ENCODE measurements at regions not wholly inside any gene's neighbourhood (a gene's known extent, or its start where the extent isn't known, plus 50 kb on each side); places are given as distances from the start of the nearest gene placed in this dataset.
"Not testable (repeated sequence)": the region's sequence is repeated elsewhere in the genome, so short reads cannot be mapped to it uniquely, and the experiment has no call there.

GRCh38 chr9:85163415-85163814 lies 493.9 kb downstream of the NTRK2 start:
- Histone ChIP-seq H3K4me3 (replicated peaks; ENCODE audit: low read depth, low read length) (no peak overlapping the region), H3K27me3 (replicated peaks; ENCODE audit: control insufficient read depth, insufficient read depth, low read length) (no peaks in the 10 kb centered on the region), H3K36me3 (ENCODE audit: control insufficient read depth, insufficient read depth, low read length) (no peaks in the 10 kb centered on the region)
- DNase-seq (ENCODE audit: extremely low read depth, insufficient read length), result no peak
- no peak for TF ChIP-seq CTCF (IDR thresholded peaks at IDR 0.05; ENCODE audit: insufficient read depth, low read length, poor library complexity, severe bottlenecking)

- no peak for DNase-seq (ENCODE audit: extremely low read depth, insufficient read length)
- Histone ChIP-seq H3K27me3 (replicated peaks; ENCODE audit: control insufficient read depth, insufficient read depth, low read length) (no peaks in the 10 kb centered on the region), H3K36me3 (ENCODE audit: control insufficient read depth, insufficient read depth, low read length) (no peaks in the 10 kb centered on the region), H3K4me3 (replicated peaks; ENCODE audit: low read depth, low read length) (no peak overlapping the region)
- TF ChIP-seq CTCF (IDR thresholded peaks at IDR 0.05; ENCODE audit: insufficient read depth, low read length, poor library complexity, severe bottlenecking), result no peak
These were observed 493.3 kb downstream of the NTRK2 start for GRCh38 chr9:85162822-85163221.

- H3K4me3 ChIP-seq (replicated peaks; ENCODE audit: low read depth, low read length); H3K36me3 ChIP-seq (ENCODE audit: control insufficient read depth, insufficient read depth, low read length); DNase-seq (ENCODE audit: extremely low read depth, insufficient read length); H3K27me3 ChIP-seq (replicated peaks; ENCODE audit: control insufficient read depth, insufficient read depth, low read length): not testable (repeated sequence)
These were observed 491.4 kb downstream of the NTRK2 start for GRCh38 chr9:85160944-85161343.

- Histone ChIP-seq H3K27me3 (replicated peaks; ENCODE audit: control insufficient read depth, insufficient read depth, low read length) (no peaks in the 10 kb centered on the region), H3K4me3 (replicated peaks; ENCODE audit: low read depth, low read length) (no peak overlapping the region), H3K36me3 (ENCODE audit: control insufficient read depth, insufficient read depth, low read length) (no peaks in the 10 kb centered on the region)
- TF ChIP-seq CTCF (IDR thresholded peaks at IDR 0.05; ENCODE audit: insufficient read depth, low read length, poor library complexity, severe bottlenecking), result no peak
- DNase-seq (ENCODE audit: extremely low read depth, insufficient read length), result no peak
These were observed 489.0 kb downstream of the NTRK2 start for GRCh38 chr9:85158512-85158911.

- TF ChIP-seq CTCF (IDR thresholded peaks at IDR 0.05; ENCODE audit: insufficient read depth, low read length, poor library complexity, severe bottlenecking), result no peak
- H3K4me3 ChIP-seq (replicated peaks; ENCODE audit: low read depth, low read length), result no peak overlapping the region
- H3K36me3 ChIP-seq (ENCODE audit: control insufficient read depth, insufficient read depth, low read length), result no peaks in the 10 kb centered on the region
- H3K27me3 ChIP-seq (replicated peaks; ENCODE audit: control insufficient read depth, insufficient read depth, low read length), result no peaks in the 10 kb centered on the region
- no peak for DNase-seq (ENCODE audit: extremely low read depth, insufficient read length)
These were observed 488.2 kb downstream of the NTRK2 start for GRCh38 chr9:85157772-85158171.

GRCh38 chr9:85156652-85157051 lies 487.1 kb downstream of the NTRK2 start:
- no peak for DNase-seq (ENCODE audit: extremely low read depth, insufficient read length)
- TF ChIP-seq CTCF (IDR thresholded peaks at IDR 0.05; ENCODE audit: insufficient read depth, low read length, poor library complexity, severe bottlenecking), result no peak
- no peaks in the 10 kb centered on the region for H3K27me3 ChIP-seq (replicated peaks; ENCODE audit: control insufficient read depth, insufficient read depth, low read length)
- H3K36me3 ChIP-seq (ENCODE audit: control insufficient read depth, insufficient read depth, low read length), result no peaks in the 10 kb centered on the region
- no peak overlapping the region for H3K4me3 ChIP-seq (replicated peaks; ENCODE audit: low read depth, low read length)
